HG03565 (cell line): ENCODE measurements at regions not wholly inside any gene's neighbourhood (a gene's known extent, or its start where the extent isn't known, plus 50 kb on each side); places are given as distances from the start of the nearest gene placed in this dataset.
"Not testable (repeated sequence)": the region's sequence is repeated elsewhere in the genome, so short reads cannot be mapped to it uniquely, and the experiment has no call there.

ENCODE experiments used
- ATAC-seq: cut with Tn5 transposase; IDR thresholded peaks from one replicate; pipeline ENCODE4 v1.9.1; 2021; ENCODE audit warnings: mild to moderate bottlenecking, moderate library complexity; ENCODE audit not compliant: unreplicated experiment

GRCh38 chr6:169974663-169975062 lies 223.2 kb downstream of the ERMARD start:
- ATAC-seq, result no peak

- not testable (repeated sequence) for ATAC-seq
Observed at GRCh38 chr6:169973588-169974467, 222.4 kb downstream of the ERMARD start.

- ATAC-seq, result no peak
Observed at GRCh38 chr6:169972736-169973135, 221.3 kb downstream of the ERMARD start.

GRCh38 chr6:169972101-169972651 lies 220.8 kb downstream of the ERMARD start:
- ATAC-seq, result no peak

- ATAC-seq, result no peak
Observed at GRCh38 chr6:169971081-169971861, 219.8 kb downstream of the ERMARD start.

GRCh38 chr6:169970306-169970988 lies 219.0 kb downstream of the ERMARD start:
- no peak for ATAC-seq

- ATAC-seq, result no peak
Observed at GRCh38 chr6:169969372-169970099, 218.1 kb downstream of the ERMARD start.

GRCh38 chr6:169968541-169969270 lies 217.3 kb downstream of the ERMARD start:
- no peak for ATAC-seq

- no peak for ATAC-seq
Observed at GRCh38 chr6:169967687-169968086, 216.3 kb downstream of the ERMARD start.

- no peak for ATAC-seq
Observed at GRCh38 chr6:169966312-169967181, 215.1 kb downstream of the ERMARD start.

- ATAC-seq, result no peak
Observed at GRCh38 chr6:169965657-169966311, 214.4 kb downstream of the ERMARD start.

- no peak for ATAC-seq
Observed at GRCh38 chr6:169965239-169965638, 213.8 kb downstream of the ERMARD start.

GRCh38 chr6:169964486-169965180 lies 213.2 kb downstream of the ERMARD start:
- no peak for ATAC-seq

GRCh38 chr6:169963581-169964297 lies 212.3 kb downstream of the ERMARD start:
- no peak for ATAC-seq

GRCh38 chr6:169962604-169963469 lies 211.4 kb downstream of the ERMARD start:
- ATAC-seq, result no peak
